ENCODE measurements at regions not wholly inside any gene's neighbourhood (a gene's known extent, or its start where the extent isn't known, plus 50 kb on each side); places are given as distances from the start of the nearest gene placed in this dataset.

GRCh38 chr7:7077945-7078344 lies 104.4 kb upstream of the C1GALT1 start:
- TF ChIP-seq GATA3 (IDR thresholded peaks at IDR 0.05; ENCODE audit: low read depth, low read length) (no peak), GATA2 (IDR thresholded peaks at IDR 0.05; ENCODE audit: low read depth, low read length) (no peak)

Measured in SH-SY5Y (cell line).